ENCODE measurements at regions not wholly inside any gene's neighbourhood (a gene's known extent, or its start where the extent isn't known, plus 50 kb on each side); places are given as distances from the start of the nearest gene placed in this dataset.

- TF ChIP-seq GATA3 (IDR thresholded peaks at IDR 0.05; ENCODE audit: low read depth, low read length) (no peak), GATA2 (IDR thresholded peaks at IDR 0.05; ENCODE audit: low read depth, low read length) (no peak)
Observed at GRCh38 chr20:11188843-11189603, 515.2 kb upstream of the JAG1 start.

Data from SH-SY5Y (cell line).